GM12872 (cell line): ENCODE measurements at regions not wholly inside any gene's neighbourhood (a gene's known extent, or its start where the extent isn't known, plus 50 kb on each side); places are given as distances from the start of the nearest gene placed in this dataset.

ENCODE experiments used
- CTCF ChIP-seq: IDR thresholded peaks from 3 replicates; pipeline ENCODE4 v1.5.1; 2011; ENCODE audit warnings: low read depth, mild to moderate bottlenecking, low read length, moderate library complexity; ENCODE audit not compliant: insufficient read depth

DNA sequence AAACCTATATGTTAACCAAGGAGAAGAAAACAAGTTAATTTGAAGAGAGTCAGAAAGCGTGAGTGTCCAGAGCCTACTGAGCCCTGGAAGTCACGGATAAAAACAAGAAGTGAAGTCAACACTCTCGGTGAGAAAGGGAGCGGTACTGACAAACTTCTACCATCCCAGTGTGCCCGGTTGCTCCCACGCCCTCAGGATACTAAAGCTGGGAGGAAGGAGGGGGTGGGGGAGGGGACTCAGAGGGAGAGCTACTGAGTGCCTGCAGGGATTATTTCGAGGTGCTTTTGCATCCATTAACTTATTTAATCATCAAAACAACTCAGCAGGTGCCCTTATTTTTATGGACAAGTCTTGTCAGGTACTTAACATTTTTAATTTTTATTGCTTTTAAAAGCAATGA, 166.2 kb downstream of the ZIC5 start:
- no peak for TF ChIP-seq CTCF

DNA sequence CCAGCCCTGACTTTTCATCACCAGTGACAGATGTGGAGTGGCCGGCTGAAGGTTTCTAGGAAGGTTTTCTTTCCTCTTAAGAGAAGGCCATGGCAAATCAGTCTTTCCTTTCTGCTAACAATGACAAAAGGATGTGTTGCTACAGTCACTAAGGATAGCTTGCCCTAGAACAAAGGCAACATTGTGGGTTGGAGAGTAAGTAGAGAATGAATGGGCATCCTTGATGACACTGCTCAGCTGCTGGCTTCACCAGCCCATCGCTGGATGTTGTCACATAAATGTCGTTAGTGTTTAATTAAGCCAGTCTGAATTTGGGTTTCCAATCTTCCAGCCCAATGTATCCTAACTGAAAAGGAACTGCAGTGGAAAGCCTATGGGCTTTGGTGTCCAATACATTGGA, 168.4 kb downstream of the ZIC5 start:
- no peak for TF ChIP-seq CTCF

DNA sequence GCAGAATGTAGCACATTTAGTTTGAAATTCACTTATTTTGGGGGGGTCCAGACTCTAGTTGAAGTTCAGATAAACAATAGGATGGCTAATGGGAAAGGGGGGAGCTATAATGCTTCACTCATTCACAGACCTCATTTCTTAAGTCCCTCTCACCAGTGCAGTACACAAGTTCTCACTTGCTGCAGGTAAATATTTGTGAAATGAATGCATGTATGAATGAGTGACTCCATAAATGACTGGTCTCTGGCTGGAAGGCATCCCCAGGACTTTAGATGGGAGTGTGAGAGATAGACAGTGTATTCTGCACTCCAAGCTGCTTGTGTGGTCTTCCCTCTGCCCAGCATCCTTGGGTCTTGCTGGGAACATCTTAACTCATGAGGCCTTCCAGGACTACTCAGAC, 169.2 kb downstream of the ZIC5 start:
- no peak for TF ChIP-seq CTCF

DNA sequence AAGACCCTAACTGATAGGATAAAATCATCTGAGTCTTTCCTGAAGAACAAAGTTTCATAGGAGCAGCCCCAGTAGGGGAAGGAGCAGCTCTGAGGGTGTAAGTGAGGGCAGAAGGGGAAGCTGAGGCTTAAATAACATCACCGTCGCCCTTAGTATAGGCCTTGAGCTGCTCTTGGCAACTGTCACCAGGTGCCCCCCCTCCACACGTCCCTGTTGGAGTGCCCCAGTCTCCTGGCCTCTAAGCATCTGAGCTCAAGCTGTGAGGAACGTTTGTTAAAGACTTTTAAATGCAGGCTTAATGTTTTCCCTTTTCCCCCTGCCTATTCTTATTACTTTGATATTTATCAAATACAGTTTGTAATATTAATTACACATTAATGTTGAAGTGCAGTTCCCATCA, 170.6 kb downstream of the ZIC5 start:
- TF ChIP-seq CTCF = no peak

- TF ChIP-seq CTCF = no peak
Measured at GRCh38 chr13:99800011-99800410, 171.6 kb downstream of the ZIC5 start.

GRCh38 chr13:99798756-99799155, 172.8 kb downstream of the ZIC5 start:
- no peak for TF ChIP-seq CTCF

- TF ChIP-seq CTCF = no peak
Measured at GRCh38 chr13:99797691-99798090, 173.9 kb downstream of the ZIC5 start.
